DND-41 (cell line): ENCODE measurements at regions not wholly inside any gene's neighbourhood (a gene's known extent, or its start where the extent isn't known, plus 50 kb on each side); places are given as distances from the start of the nearest gene placed in this dataset.

ENCODE experiments used
- CTCF ChIP-seq: IDR thresholded peaks from 2 replicates; pipeline ENCODE4 v1.5.1; 2012; ENCODE audit warnings: borderline replicate concordance, low read length, moderate library complexity, mild to moderate bottlenecking; ENCODE audit not compliant: poor library complexity, severe bottlenecking; ENCODE audit errors: extremely low read depth
- EZH2 ChIP-seq: IDR thresholded peaks from 3 replicates; pipeline ENCODE4 v1.6.1; 2012; ENCODE audit warnings: borderline replicate concordance, low read depth, mild to moderate bottlenecking, moderate library complexity, low read length, inconsistent platforms; ENCODE audit not compliant: severe bottlenecking

DNA sequence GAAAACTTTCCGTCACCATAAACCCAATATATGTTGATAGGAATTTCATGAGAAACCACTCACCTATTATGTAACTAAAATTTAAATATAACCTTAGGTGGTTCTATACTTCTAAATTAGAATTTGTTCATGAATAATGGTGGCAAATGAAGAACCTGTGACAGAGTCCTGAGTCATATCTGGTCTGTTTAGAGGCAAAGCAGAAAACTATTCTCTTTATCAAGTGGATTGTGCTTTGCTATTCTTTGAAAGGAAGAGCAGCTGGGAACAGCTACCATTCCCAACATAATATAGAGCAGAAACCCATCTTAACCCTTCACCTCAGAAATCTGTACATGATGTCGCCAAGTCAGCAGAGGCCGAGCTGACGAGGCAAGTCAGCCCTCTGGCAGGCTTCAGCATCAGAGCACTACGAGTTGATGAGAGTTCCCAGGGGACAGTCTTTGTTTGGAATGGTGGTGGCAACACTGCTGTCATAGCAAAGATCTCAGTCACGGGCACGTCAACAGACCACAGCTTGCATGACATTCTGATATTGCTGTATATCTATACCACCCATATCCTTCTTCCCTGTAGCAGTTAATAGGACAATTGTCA, 631.9 kb upstream of the CA10 start:
- TF ChIP-seq CTCF (no peak), EZH2 (no peak)
